GM23338 (cell line): ENCODE measurements at regions not wholly inside any gene's neighbourhood (a gene's known extent, or its start where the extent isn't known, plus 50 kb on each side); places are given as distances from the start of the nearest gene placed in this dataset.

Source experiments
- ATAC-seq: fragments of 200-7000 bp; cut with Tn5 transposase; 3 replicates; pipeline ENCODE4 v1.9.1; 2020
- DNase-seq: peaks from one replicate; pipeline ENCODE4 v3.0.0-alpha.2; 2015; ENCODE audit warnings: low spot score
- H2AFZ ChIP-seq: fragments of 200-600 bp; sonication (generic); 2 replicates; pipeline ENCODE4 v1.8.0; 2016; ENCODE audit warnings: antibody characterized with exemption, mild to moderate bottlenecking, moderate library complexity
- H3F3A ChIP-seq: fragments of 200-600 bp; sonication (generic); replicated peaks from 2 replicates; pipeline ENCODE4 v1.8.0; 2017; ENCODE audit warnings: antibody characterized with exemption, mixed run types, low read depth
- H3K27ac ChIP-seq: fragments of 200-600 bp; sonication (generic); 2 replicates; pipeline ENCODE4 v1.6.1; 2016; ENCODE audit warnings: low read depth
- H3K27me3 ChIP-seq: fragments of 200-600 bp; sonication (generic); 2 replicates; pipeline ENCODE4 v1.8.0; 2016; ENCODE audit warnings: mild to moderate bottlenecking, mixed run types, moderate library complexity; ENCODE audit not compliant: insufficient read depth
- H3K36me3 ChIP-seq: fragments of 200-600 bp; sonication (generic); 2 replicates; pipeline ENCODE4 v1.8.0; 2016; ENCODE audit warnings: mild to moderate bottlenecking; ENCODE audit not compliant: insufficient read depth
- H3K4me1 ChIP-seq: fragments of 200-600 bp; sonication (generic); 2 replicates; pipeline ENCODE4 v1.8.0; 2016; ENCODE audit warnings: mild to moderate bottlenecking, moderate library complexity; ENCODE audit not compliant: insufficient read depth
- H3K4me2 ChIP-seq: fragments of 200-600 bp; sonication (generic); 2 replicates; pipeline ENCODE4 v1.7.1; 2017; ENCODE audit warnings: mixed run types
- H3K4me3 ChIP-seq: fragments of 200-600 bp; sonication (generic); 2 replicates; pipeline ENCODE4 v1.6.1; 2016; ENCODE audit warnings: mixed run types
- H3K79me2 ChIP-seq: fragments of 200-600 bp; sonication (generic); replicated peaks from 2 replicates; pipeline ENCODE4 v1.8.0; 2017; ENCODE audit warnings: mild to moderate bottlenecking; ENCODE audit not compliant: insufficient read depth
- H3K9me2 ChIP-seq: fragments of 200-600 bp; sonication (generic); 2 replicates; pipeline ENCODE4 v1.8.0; 2017; ENCODE audit not compliant: insufficient read depth
- H4K20me1 ChIP-seq: fragments of 200-600 bp; sonication (generic); replicated peaks from 2 replicates; pipeline ENCODE4 v1.8.0; 2017; ENCODE audit warnings: mild to moderate bottlenecking; ENCODE audit not compliant: insufficient read depth
- H3K27ac Mint-ChIP-seq: 2 replicates; pipeline ENCODE4 v1.8.0; 2020; ENCODE audit warnings: inconsistent platforms, mild to moderate bottlenecking, moderate library complexity, mixed read lengths
- H3K27me3 Mint-ChIP-seq: 3 replicates; pipeline ENCODE4 v1.8.0; 2022; ENCODE audit warnings: low read depth, mild to moderate bottlenecking, moderate library complexity, mixed read lengths, inconsistent platforms; ENCODE audit not compliant: insufficient read depth, poor library complexity
- H3K36me3 Mint-ChIP-seq: 3 replicates; pipeline ENCODE4 v1.8.0; 2021; ENCODE audit warnings: low read depth, mild to moderate bottlenecking, inconsistent platforms, moderate library complexity, mixed read lengths
- H3K4me1 Mint-ChIP-seq: 3 replicates; pipeline ENCODE4 v1.8.0; 2020; ENCODE audit warnings: mild to moderate bottlenecking, inconsistent platforms, mixed read lengths
- H3K4me3 Mint-ChIP-seq: 3 replicates; pipeline ENCODE4 v1.8.0; 2021; ENCODE audit warnings: moderate library complexity, mild to moderate bottlenecking, inconsistent platforms, mixed read lengths
- H3K9me3 Mint-ChIP-seq: 3 replicates; pipeline ENCODE4 v1.8.0; 2020; ENCODE audit warnings: moderate library complexity, mild to moderate bottlenecking, inconsistent platforms, mixed read lengths
- CREB1 ChIP-seq: fragments of 250-450 bp; sonication (Bioruptor Pico); IDR thresholded peaks from 2 replicates; pipeline ENCODE4 v1.5.0; 2020; ENCODE audit warnings: low read depth, mild to moderate bottlenecking, moderate library complexity
- CTCF ChIP-seq, 2 experiments: fragments of 200-600 bp in 1 of 2; sonication (generic) in 1 of 2; conservative IDR thresholded peaks; 2 replicates each; pipeline versions ENCODE4 v1.5.1 to v1.6.1; 2016 to 2017; ENCODE audit warnings: antibody characterized with exemption in 2 of 2, low read depth in 2 of 2, mild to moderate bottlenecking in 2 of 2, moderate library complexity in 1 of 2
- ETS1 ChIP-seq: IDR thresholded peaks from 2 replicates; pipeline ENCODE4 v1.6.1; 2016; ENCODE audit warnings: antibody characterized with exemption
- EZH2 ChIP-seq: fragments of 200-600 bp; sonication (generic); IDR thresholded peaks from one replicate; pipeline ENCODE4 v1.8.0; 2017; ENCODE audit warnings: antibody characterized with exemption, mild to moderate bottlenecking, low read depth; ENCODE audit not compliant: unreplicated experiment
- JUNB ChIP-seq: IDR thresholded peaks from one replicate; pipeline ENCODE4 v1.6.1; 2016; ENCODE audit warnings: antibody characterized with exemption; ENCODE audit not compliant: unreplicated experiment
- NANOG ChIP-seq: IDR thresholded peaks from 2 replicates; pipeline ENCODE4 v1.6.1; 2016; ENCODE audit warnings: antibody characterized with exemption, borderline replicate concordance
- POLR2AphosphoS5 ChIP-seq: IDR thresholded peaks from 2 replicates; pipeline ENCODE4 v1.6.1; 2016; ENCODE audit warnings: antibody characterized with exemption, low read depth
- STAT1 ChIP-seq: IDR thresholded peaks from one replicate; pipeline ENCODE4 v1.6.1; 2016; ENCODE audit warnings: antibody characterized with exemption; ENCODE audit not compliant: unreplicated experiment
- ZNF114 ChIP-seq: fragments of 250-450 bp; sonication (Bioruptor Pico); IDR thresholded peaks from 2 replicates; pipeline ENCODE4 v1.5.0; 2020; ENCODE audit warnings: mild to moderate bottlenecking, moderate library complexity
- ZNF331 ChIP-seq: fragments of 250-450 bp; sonication (Bioruptor Pico); IDR thresholded peaks from 2 replicates; pipeline ENCODE4 v1.5.0; 2020; ENCODE audit warnings: low read depth, mild to moderate bottlenecking, moderate library complexity
- ZNF462 ChIP-seq: fragments of 250-450 bp; sonication (Bioruptor Pico); IDR thresholded peaks from 2 replicates; pipeline ENCODE4 v1.5.0; 2020; ENCODE audit warnings: mild to moderate bottlenecking, moderate library complexity

GRCh38 chr19:28358633-28359032, 854.3 kb downstream of the UQCRFS1 start:
- no peaks in the 10 kb centered on the region for H3F3A ChIP-seq
- H2AFZ ChIP-seq: no peak overlapping the region
- no peak overlapping the region for H3K27ac Mint-ChIP-seq
- no peaks in the 10 kb centered on the region for H3K36me3 ChIP-seq
- peak; percentile 15 for DNase-seq
- H3K4me3 Mint-ChIP-seq: no peak overlapping the region
- H3K79me2 ChIP-seq: no peaks in the 10 kb centered on the region
- no peak overlapping the region for H3K4me2 ChIP-seq
- no peak overlapping the region for H3K4me3 ChIP-seq
- peaks cover 7% of the 10 kb centered on the region; the same call in 1 of the 3 replicates for H3K9me3 Mint-ChIP-seq
- no peaks in the 10 kb centered on the region for H3K36me3 Mint-ChIP-seq
- no peaks in the 10 kb centered on the region for H4K20me1 ChIP-seq
- TF ChIP-seq ZNF331 (CRISPR knock-in tag): no peak
- no peak for TF ChIP-seq ETS1
- no peak for TF ChIP-seq POLR2AphosphoS5
- no peak for TF ChIP-seq NANOG
- no peak for TF ChIP-seq CTCF (conservative IDR thresholded peaks at IDR 0.05; ENCODE audit: low read depth in 2 of 2)
- TF ChIP-seq JUNB: no peak
- TF ChIP-seq EZH2: no peak
- TF ChIP-seq ZNF114 (CRISPR knock-in tag): no peak
- peak; percentile 68; the same call in 2 of the 3 replicates for ATAC-seq
- 0 out of 2 replicates have a peak, but pooled peaks cover 3% of the 10 kb centered on the region for H3K9me2 ChIP-seq
- H3K27me3 Mint-ChIP-seq: peaks cover 2% of the 10 kb centered on the region
- no peak overlapping the region for H3K27ac ChIP-seq
- peaks cover 13% of the 10 kb centered on the region; the same call in 2 of the 3 replicates for H3K4me1 Mint-ChIP-seq
- peaks cover 14% of the 10 kb centered on the region for H3K4me1 ChIP-seq
- H3K27me3 ChIP-seq: no peaks in the 10 kb centered on the region

GRCh38 chr19:28351761-28352160, 861.2 kb downstream of the UQCRFS1 start:
- Mint-ChIP-seq H3K27ac (no peak overlapping the region; the same call in 1 of the 2 replicates), H3K4me3 (no peak overlapping the region), H3K9me3 (peaks cover 15% of the 10 kb centered on the region), H3K36me3 (no peaks in the 10 kb centered on the region), H3K27me3 (peaks cover 4% of the 10 kb centered on the region), H3K4me1 (no peaks in the 10 kb centered on the region; the same call in 2 of the 3 replicates)
- H3K9me2 ChIP-seq: 0 out of 2 replicates have a peak, but pooled peaks cover 3% of the 10 kb centered on the region
- ATAC-seq: no peak
- no peaks in the 10 kb centered on the region for H4K20me1 ChIP-seq
- no peaks in the 10 kb centered on the region for H3K4me1 ChIP-seq
- no peak overlapping the region for H3K27ac ChIP-seq
- H3K27me3 ChIP-seq: no peaks in the 10 kb centered on the region
- H3K4me3 ChIP-seq: no peak overlapping the region
- no peak for DNase-seq
- H3K36me3 ChIP-seq: no peaks in the 10 kb centered on the region
- H3K4me2 ChIP-seq: no peak overlapping the region
- no peak overlapping the region for H2AFZ ChIP-seq
- no peaks in the 10 kb centered on the region for H3K79me2 ChIP-seq
- no peaks in the 10 kb centered on the region for H3F3A ChIP-seq
- TF ChIP-seq ZNF114 (CRISPR knock-in tag): no peak
- TF ChIP-seq CREB1 (CRISPR knock-in tag): no peak
- no peak for TF ChIP-seq ZNF331 (CRISPR knock-in tag)
- no peak for TF ChIP-seq STAT1
- TF ChIP-seq ZNF462 (CRISPR knock-in tag): no peak
